Sciatic nerve (tissue), 2 donors: ENCODE measurements at regions not wholly inside any gene's neighbourhood (a gene's known extent, or its start where the extent isn't known, plus 50 kb on each side); places are given as distances from the start of the nearest gene placed in this dataset.

Experiments
- ATAC-seq: fragments of 200-7000 bp; cut with Tn5 transposase; one replicate; pipeline ENCODE4 v1.9.1; 2020; ENCODE audit warnings: mild to moderate bottlenecking, moderate library complexity
- DNase-seq: peaks from one replicate; pipeline ENCODE4 v3.0.0-alpha.2; 2020; ENCODE audit warnings: low spot score
- intact Hi-C: fragments of 100-400 bp; cut with DNase I; formaldehyde crosslinking; loops from one replicate; pipeline ENCODE4 v1.14.2; 2022
- donor health status: DM: no; HTN: no; CAD: no.
- donor health status: DM: no; HTN: no; CAD: no.

DNA sequence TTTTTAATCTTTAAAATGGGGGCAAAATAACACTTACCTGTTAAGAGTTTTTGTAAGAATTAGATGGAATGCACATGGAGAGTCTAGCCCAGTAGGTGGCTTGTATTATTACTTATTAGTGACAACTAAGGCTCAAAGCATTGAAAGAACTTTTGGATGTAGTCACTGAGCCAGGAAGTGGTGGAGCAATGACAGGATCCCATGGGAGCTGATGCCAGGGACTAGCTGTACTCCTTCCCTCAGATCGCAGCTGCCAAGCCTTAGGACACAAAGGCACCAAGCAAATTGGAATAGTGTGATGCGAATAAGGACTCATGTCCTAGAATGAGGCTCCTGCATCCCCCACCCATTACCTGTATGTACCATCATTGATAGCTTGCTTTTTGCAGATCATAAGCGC lies 370.4 kb upstream of the RGMA start:
- DNase-seq (no peak), ATAC-seq (no peak)
- intact Hi-C loops, result no loop called here

DNA sequence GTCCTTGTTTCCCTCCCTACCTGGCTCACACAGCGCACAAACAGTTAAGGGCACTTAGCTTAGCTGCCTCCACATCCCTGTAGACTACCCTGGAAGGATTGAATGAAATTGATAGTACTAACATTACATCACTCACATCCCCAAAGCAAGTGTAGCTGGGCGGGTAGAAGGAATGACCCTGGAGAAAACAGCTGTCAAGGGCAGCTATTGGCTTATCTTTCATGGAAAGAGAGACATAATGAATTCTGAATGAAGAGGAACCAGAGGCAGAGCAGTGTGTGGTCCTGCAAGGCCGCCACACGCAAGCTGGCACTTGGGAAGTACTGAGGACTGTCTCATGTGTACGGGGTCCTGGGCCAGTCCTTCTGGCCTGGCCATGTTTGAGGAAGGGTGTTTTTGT lies 369.6 kb upstream of the RGMA start:
- DNase-seq (no peak), ATAC-seq (peak; percentile 79)
- intact Hi-C loops, result no loop called here

DNA sequence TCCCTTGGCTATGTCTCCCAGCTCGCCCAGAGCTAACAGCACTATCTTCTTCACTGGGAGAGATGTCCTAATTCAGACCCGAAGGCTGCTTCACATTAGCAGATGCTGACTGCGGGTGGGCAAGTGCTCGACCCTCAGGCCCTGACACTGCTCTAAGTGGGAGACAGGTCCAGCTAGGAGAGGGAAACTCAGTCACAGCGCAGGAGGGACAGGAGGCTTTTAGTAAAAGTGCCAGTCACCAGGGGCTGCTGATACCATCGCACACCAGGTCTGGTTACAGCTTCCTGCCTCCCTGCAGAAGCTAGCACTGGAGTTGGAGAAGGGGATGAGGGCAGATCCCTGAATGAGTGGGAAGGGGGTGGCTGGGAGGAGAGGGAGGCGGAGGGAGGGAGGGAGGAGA lies 365.8 kb upstream of the RGMA start:
- no peak for ATAC-seq
- DNase-seq, result no peak
- intact Hi-C loops, result no loop called here

DNA sequence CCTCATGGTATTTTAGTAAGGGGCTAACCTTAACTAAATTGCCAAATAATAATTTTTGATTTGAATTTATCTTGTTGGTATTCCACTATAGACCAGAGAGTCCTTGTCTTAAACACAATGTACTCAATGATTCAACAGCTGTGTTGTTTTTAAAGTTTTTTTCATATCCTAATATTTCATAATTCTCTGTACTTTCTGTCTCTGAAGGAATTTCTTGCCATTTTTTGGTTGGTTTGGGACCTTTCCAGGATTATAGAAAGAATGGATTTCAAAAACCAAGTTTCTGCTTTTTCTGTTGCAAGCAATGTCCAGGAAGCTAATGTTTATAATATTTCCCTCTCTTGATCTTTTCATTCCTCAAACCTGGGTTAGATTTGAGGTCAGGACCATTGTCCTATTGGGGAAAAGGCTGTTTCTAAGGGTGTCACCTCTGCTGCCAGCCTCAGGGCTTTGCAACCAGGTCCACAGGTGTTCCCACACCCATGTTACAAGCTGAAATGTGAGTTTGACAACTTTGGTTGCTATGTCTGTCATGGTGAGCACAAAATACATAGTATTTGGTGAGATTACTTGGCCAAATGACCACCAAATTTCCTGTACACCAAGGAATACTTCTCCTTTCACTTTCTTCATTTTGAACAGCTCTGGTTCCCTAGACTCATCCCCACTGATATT lies 363.7 kb upstream of the RGMA start:
- intact Hi-C loops, result no loop called here
- peak; percentile 62 for ATAC-seq
- DNase-seq, result no peak

DNA sequence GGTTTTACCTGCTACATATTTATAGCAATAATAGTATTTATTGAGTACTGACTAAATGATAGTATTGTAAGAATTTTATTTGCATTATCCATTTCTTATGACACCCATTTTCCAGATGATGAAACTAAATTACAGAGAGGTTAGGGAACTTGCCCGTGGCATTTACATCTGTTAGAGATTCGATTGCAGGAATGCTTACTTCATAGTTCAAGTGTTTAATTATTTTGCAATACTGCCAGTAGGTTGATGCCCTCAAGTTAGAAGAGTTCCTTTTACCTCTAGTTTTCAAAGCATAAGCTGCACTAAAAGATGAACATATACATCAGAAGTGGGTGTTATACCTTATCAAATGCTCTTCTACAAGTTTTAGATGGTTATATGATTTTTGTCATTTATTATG lies 362.8 kb upstream of the RGMA start:
- ATAC-seq (no peak), DNase-seq (no peak)
- intact Hi-C loops, result no loop called here

DNA sequence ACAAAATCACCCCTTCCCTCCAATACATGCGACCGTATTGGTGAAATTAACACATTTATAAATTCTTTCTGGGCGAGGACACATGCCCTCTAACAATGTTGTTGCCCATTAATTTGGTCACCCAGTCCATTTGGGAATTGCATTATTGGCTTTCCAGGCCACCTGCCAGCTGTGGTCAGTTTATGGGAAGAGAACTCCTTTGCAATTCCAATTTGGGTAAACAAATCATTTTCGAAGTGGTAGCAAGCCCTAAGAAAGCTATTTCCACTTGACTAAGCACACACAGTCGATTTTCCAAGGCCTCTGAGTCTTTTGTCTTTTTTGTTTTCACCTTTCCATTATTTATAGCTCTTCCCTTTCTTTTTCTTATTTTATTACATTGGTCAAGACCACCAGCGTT lies 362.3 kb upstream of the RGMA start:
- ATAC-seq (peak; percentile 46), DNase-seq (peak; percentile 66)
- intact Hi-C loops, result no loop called here

DNA sequence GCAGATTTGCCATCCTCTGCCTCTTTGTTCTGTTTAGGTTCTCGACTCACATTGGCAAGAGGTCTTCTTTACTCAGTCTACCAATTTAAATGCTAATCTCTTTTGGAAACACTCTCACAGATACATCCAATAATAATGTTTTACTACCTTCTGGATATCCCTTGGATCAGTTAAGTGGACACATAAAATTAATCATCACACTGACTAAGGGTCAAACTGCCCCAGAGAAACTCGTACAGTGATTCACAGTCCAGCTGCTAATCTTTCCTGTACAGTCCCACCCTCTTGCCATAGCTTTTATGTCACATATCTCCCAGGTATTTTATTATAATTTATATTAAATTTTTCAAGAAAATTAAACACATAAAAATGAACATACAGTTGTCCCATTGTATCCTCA lies 360.8 kb upstream of the RGMA start:
- DNase-seq (no peak), ATAC-seq (no peak)
- intact Hi-C loops, result no loop called here

DNA sequence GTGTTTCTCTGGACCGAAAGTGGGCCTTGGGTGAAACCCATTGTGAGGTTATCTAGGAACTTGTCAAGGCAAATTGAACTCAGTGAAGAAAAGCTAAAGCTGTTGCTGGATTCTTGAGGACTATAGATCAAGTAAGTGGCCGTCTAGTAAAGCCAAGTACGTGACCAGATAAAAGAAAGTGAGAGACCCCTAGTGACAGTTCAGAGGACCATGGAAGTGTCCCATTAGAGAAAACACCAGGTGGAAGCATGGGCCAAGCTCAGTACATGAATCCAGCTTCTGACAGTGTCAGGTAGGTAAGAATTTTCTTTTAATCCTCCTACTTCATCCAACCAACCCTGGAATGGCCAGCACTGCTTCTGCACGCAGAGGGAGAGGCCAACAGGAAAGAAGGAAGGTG lies 349.3 kb upstream of the RGMA start:
- ATAC-seq, result no peak
- intact Hi-C loops, result no loop called here
- no peak for DNase-seq

DNA sequence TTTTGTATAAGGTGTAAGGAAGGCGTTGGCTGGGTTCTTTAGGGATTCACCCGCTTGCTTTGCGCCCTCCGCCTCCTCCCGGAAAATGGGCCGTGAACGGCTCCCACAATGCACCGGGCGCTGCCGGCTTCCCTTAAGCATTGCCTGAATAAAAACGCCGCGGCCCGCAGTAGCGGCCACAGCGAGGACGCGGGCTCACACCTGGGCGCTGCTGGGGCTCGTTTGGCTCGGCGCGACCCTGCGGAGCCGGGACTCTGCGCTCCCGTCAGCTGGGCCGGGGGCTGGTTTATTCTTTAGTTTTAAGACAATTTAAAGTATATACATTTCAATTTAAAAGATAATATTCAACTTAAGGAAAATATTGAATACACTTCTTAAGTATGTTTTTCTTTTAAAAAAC lies 343.5 kb upstream of the RGMA start:
- ATAC-seq, result no peak
- DNase-seq, result no peak
- intact Hi-C loops, result no loop called here

DNA sequence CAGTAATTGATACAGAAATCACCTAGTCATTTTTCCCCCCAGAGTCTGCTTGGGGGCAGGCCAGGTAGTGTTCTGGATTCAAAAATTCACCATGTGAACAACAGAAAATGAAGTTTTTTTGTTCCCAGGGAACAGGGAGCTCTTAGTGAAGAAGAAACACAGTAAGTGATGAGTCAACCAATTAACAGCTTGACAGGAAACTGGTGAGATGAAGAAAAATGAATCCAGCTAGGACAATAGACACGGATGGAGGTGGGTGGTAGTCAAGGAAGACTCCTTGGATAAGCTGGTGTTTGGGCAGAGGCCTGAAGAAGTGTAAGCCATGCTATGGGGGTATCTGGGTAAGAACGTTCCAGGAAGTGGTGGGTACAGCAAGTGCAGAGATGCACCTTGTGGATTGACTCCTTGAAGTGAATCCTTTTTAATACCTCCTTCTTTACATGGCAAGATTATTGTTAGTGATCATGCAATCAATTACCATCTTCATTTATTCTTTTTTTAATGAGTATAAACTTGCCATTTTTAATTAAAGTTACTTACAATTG lies 339.9 kb upstream of the RGMA start:
- ATAC-seq, result no peak
- intact Hi-C loops, result no loop called here
- no peak for DNase-seq

DNA sequence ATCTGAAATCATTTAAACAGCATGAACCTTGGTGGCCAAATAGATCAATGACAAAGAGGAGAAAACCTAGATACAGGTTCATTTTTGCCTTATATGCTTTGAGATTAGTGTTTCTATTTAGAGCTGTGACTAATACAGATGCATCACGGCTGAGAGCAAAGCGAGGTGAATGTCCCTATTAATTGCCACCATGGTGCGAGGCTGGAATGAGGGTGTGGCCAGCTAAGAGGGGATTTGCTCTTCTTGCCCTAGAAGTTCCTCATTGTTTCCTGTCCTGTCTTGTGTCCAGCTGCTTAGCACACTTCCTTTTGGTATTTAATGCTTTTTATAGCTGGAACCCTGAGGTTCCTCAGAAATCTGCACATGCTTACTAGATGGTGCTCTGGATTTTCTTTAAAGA lies 339.1 kb upstream of the RGMA start:
- ATAC-seq, result no peak

DNA sequence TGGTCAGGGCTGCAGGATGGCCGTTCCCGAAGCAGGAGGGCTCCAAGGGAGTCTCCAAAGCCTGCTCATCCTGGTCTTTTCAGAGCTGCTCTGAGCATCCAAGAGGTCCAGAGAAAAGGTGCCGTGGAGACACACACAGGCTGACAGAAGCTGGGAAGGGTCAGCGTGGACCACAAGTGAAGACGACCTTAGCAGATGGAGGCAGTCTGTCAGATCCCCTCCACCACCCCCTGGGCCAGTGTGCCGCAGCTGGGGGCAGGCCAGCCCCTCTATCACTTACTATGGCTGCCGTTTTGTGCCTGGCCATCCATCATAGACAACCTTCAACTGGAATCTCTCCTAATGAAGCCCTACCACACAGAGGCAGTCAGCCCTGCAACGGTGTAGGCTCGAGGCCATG lies 335.1 kb upstream of the RGMA start:
- DNase-seq (no peak), ATAC-seq (no peak)
- intact Hi-C loops, result no loop called here

More for the DNA sequence above, 339.1 kb upstream of the RGMA start:
- intact Hi-C loops, result no loop called here
- DNase-seq, result no peak

DNA sequence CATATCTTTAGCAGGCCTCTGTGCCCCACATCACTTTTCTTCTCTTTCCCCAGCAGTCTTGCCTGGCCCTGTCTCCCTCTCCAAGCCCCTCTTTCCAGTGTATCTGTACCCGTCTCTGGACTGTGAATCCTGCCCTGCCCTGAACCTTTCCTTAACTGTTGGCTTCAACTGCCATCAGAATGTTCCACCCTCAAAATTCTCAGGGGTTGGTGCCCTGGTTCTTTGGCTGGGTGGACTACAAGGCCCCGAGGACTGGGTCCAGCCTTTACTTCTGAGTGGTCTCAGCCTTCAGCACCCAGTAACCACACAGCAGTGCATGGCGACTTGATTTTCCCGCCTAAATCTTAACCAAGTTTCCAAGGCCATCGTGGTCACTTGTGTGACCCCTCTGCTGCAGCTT lies 333.5 kb upstream of the RGMA start:
- DNase-seq (no peak), ATAC-seq (no peak)
- intact Hi-C loops, result no loop called here

DNA sequence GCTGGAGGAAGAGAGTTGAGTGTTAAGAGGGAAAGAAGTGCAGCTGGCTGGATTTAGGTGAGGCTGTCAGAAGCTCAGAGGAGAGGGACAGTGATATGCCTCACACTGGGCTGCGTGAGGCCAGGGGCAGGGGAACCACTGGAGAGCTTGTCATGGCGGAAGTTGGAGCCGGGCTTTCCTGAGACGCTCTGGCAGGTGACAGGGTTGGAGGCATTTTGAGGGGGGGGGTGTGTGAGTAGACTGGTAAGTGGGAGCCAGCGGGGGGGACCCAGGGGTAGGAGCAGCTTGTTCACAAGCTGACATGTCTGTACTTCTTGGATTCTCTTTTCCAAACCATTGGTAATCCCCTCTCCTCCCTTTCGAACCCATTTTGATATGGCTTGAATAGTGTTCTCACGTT lies 331.5 kb upstream of the RGMA start:
- intact Hi-C loops, result no loop called here
- DNase-seq (no peak), ATAC-seq (no peak)

DNA sequence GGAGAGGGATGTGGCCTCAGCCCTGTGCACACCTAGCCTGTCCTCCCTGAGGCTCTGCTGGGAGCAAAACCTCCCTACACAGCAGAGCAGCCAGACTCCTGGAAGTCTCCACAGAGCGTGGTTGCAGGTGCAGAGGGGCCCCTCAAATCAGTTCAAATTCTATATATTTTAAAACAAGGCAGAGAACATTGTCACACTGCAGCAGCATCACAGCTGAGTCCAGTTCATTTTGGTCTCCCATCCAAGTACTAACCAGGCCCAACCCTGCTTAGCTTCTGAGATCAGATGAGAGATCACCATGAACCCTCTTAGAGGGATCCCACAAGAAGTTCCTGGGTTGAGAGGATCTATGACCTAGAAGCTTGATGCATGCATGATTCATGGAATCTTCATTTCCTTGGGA lies 331.0 kb upstream of the RGMA start:
- no peak for ATAC-seq
- no peak for DNase-seq

DNA sequence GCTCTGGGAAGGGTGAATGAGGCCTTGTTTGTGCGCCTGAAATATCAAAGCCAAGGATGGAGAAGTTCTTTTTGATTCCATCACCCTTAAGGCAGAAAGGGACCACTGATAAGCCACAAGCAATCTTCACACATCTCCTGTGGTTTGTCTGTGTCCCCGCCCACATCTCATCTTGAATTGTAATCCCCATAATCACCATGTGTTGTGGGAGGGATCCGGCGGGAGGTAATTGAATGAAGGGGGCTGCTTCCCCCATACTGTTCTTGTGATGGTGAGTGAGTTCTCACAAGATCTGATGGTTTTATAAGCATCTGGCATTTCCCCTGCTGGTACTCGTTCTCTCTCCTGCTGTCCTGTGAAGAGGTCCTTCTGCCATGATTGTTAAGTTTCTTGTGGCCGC lies 329.6 kb upstream of the RGMA start:
- DNase-seq (no peak), ATAC-seq (no peak)
- intact Hi-C loops, result no loop called here

More for the DNA sequence above, 331.0 kb upstream of the RGMA start:
- intact Hi-C loops, result no loop called here

DNA sequence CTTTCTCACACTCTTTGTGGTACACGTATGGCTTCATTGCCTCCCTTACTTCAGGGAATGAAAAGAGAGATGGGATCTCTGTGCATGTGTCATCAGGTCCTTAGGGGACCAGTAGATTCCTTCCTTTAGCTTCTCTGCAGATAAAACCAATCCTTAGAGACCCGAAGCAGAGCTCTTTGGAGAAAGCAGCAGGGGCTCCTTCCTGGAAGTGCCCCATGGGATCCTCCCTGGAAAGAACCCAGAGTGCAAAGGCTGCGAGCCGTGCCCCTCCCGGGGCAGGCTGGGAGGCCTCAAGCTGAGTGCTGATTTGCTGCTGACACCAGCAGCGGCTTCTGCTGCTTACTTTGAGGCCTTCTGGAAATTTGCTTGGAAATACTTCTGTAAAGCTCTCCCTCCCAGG lies 328.6 kb upstream of the RGMA start:
- intact Hi-C loops, result no loop called here
- DNase-seq (no peak), ATAC-seq (peak; percentile 91)

DNA sequence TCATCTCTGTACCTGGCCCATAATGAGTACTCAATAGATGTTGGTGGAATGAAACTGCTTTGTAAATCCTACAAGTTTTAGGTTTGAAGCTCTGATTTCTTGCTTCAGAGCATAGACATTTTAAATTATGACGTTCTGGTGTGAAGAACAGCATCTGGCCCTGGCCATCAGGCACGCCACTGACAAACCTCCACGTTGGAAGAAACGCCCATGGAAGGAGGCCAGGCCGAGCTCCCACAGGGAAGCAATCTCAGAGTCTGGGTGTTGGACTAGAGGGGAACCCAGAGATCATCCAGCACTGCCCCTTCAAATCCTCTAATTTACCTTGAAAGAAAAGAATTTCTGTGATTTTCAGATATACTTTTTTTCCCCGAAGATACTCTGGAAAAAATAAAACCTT lies 328.1 kb upstream of the RGMA start:
- intact Hi-C loops, result no loop called here
- ATAC-seq (no peak), DNase-seq (no peak)

DNA sequence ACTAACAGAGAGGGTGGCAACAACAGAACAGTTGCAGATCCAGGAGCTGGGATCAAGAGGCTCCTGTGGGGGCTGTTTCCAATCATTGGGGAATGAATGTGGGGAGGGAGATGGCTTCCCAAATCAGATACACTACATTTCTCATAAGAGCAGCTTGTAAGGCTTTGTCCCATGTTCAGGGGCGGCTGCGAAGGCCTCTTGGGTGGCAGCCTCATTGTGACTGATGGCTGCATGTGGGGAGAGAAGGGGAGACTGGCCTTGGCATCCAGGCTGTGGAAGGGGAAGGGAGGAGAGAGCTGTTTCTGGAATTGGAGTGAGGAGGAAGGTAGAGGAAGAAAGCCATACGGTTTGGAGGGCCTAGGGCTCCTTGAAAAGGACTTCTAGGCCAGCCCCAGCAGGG lies 326.6 kb upstream of the RGMA start:
- ATAC-seq, result no peak
- intact Hi-C loops, result no loop called here
- no peak for DNase-seq

DNA sequence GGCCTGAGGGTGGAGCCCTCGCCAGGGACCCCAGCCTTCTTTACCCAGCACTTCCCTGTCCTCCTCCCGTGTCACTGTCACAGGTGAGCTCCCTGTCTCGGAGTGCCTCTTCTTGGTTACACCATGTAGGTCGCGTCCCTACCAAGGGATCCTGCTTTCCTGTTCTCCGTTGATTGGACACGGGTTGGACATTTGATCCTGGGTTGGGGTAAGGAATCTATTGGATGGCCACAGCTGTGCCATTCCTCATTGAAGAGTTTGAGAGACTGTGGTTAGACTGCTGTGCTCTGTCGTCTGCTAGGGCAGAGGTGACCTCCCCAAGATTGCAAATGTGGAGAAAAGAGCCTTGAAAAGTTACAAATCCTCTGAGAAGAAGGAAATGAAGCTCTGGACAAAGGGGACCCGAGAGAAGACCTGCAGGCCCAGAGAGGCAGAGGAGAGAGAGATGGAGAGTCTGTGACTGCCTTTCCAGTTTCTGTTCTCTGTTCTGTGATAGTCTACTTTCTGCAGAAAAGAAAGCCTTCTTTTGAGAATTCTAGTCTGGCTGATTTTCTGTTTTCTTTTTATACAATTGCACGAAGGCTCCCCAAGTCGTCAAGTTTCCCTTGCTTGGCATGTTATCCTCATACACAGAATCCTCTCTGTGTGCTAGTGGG lies 325.7 kb upstream of the RGMA start:
- no peak for DNase-seq
- no peak for ATAC-seq
- intact Hi-C loops, result no loop called here

DNA sequence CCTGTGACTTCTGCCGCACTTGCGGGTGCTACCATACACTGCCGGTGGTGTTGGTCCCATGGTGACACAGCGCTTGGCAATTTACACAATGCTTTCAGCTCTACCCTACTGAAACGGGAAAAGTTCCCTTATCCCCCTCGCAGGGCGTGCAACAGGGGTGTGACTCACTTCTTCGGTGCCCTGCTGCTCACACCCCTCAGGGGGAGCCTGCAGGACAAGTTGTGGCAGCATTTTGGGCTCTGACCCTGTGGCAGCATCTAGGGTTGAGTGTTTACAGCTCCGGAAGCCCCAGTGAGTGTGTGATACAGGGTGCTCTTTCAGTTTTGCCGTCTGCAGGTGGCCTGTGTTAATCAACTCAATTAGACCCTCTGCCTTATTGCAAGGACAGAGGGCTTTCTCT lies 324.7 kb upstream of the RGMA start:
- DNase-seq (no peak), ATAC-seq (no peak)

More for the DNA sequence above, 324.7 kb upstream of the RGMA start:
- intact Hi-C loops, result no loop called here
